Heart left ventricle (tissue), 16 donors: ENCODE measurements at regions not wholly inside any gene's neighbourhood (a gene's known extent, or its start where the extent isn't known, plus 50 kb on each side); places are given as distances from the start of the nearest gene placed in this dataset.

ENCODE experiments used
- ATAC-seq, 4 donors: fragments of 200-7000 bp; cut with Tn5 transposase; one replicate each; pipeline ENCODE4 v1.9.1; 2020 to 2022; ENCODE audit warnings: moderate library complexity in 4 of 4, mild to moderate bottlenecking in 3 of 4, moderate number of reproducible peaks in 1 of 4
- DNase-seq, 5 donors: peaks; one replicate each; pipeline ENCODE4 v3.0.0-alpha.2; 2020
- H3K27ac ChIP-seq, 12 donors: fragments of 200-600 bp; sonication (generic) in 4 of 12; one replicate each; pipeline versions ENCODE4 v1.5.0 to v1.8.0; 2016 to 2022; ENCODE audit warnings: mild to moderate bottlenecking in 2 of 12
- H3K27me3 ChIP-seq, 9 donors: fragments of 200-600 bp; sonication (generic) in 2 of 9; one replicate each; pipeline versions ENCODE4 v1.5.1 to v1.8.0; 2016 to 2022; ENCODE audit warnings: mild to moderate bottlenecking in 3 of 9
- H3K36me3 ChIP-seq, 9 donors: fragments of 200-600 bp; sonication (generic) in 2 of 9; one replicate each; pipeline versions ENCODE4 v1.5.0 to v1.8.0; 2018 to 2022; ENCODE audit warnings: mild to moderate bottlenecking in 2 of 9
- H3K4me1 ChIP-seq, 12 donors: fragments of 200-600 bp; sonication (generic) in 4 of 12; one replicate each; pipeline versions ENCODE4 v1.5.0 to v1.8.0; 2016 to 2022; ENCODE audit warnings: mild to moderate bottlenecking in 3 of 12
- H3K4me3 ChIP-seq, 12 donors: fragments of 200-600 bp; sonication (generic) in 4 of 12; one replicate each; pipeline versions ENCODE4 v1.5.0 to v1.8.0; 2017 to 2022; ENCODE audit warnings: mild to moderate bottlenecking in 9 of 12, moderate library complexity in 4 of 12
- H3K9me3 ChIP-seq, 12 donors: fragments of 200-600 bp; sonication (generic) in 4 of 12; one replicate each; pipeline versions ENCODE4 v1.5.0 to v1.8.0; 2016 to 2022; ENCODE audit warnings: mild to moderate bottlenecking in 1 of 12
- POLR2A ChIP-seq, 2 donors: fragments of 450-650 bp; IDR thresholded peaks; one replicate each; pipeline ENCODE4 v1.6.1; 2017; ENCODE audit warnings: antibody characterized with exemption in 2 of 2, mild to moderate bottlenecking in 2 of 2, moderate library complexity in 2 of 2
- WGBS, 4 donors: extraction: QIAGEN DNeasy Blood & Tissue Kit in 2 of 4; methylation state at CpG; one replicate each; pipeline versions ENCODE4 v1.1.5 to v1.1.7; 2013 to 2018; 5-methylcytosine and 5-hydroxymethylcytosine counted together
- intact Hi-C, 10 donors: fragments of 100-400 bp; cut with DNase I; formaldehyde crosslinking; loops; one replicate each; pipeline versions ENCODE4 v1.11.1 to v1.14.2; 2022
- TF ChIP-seq, protein P1 (sequence below), 12 donors: fragments of 200-600 bp; sonication (generic) in 4 of 12; IDR thresholded peaks; one replicate each; pipeline versions ENCODE4 v1.5.0 to v1.8.0; 2018 to 2022; ENCODE audit warnings: antibody characterized with exemption in 12 of 12, mild to moderate bottlenecking in 5 of 12
- donor health status: ischemic (EF 13 %, LVEDD 7.1; RV severe dilation, severe dysfunction).
- donor health status: healthy with polysubstance abuse.
- donor health status: DM: no; HTN: yes; CAD: no.
- donor health status: DM: no; HTN: no; CAD: no.
- donor health status: ischemic (EF 25% LVEDD 6.9; RV normal size, moderate dysfunction).
- donor health status: ischemic (EF 25% LVEDD 5.7; RV mildly dilated, moderate dysfunction).
- donor health status: healthy.
- donor health status: DM: yes; HTN: yes; CAD: no.
- donor health status: ischemic (EF 35%, LVEDD 5.7; RV mildly dilated, moderate dysfunction).
- donor health status: nonischemic (EF 11% LVEDD 7.7; RV severe dilation, severe dysfunction).
- donor health status: DM: yes; HTN: yes; CAD: no.
- donor health status: PGD.
- donor health status: ischemic (EF 29% LVEDD 5.4; RV normal size, mild dysfunction).
- donor health status: nonischemic (EF 23%, LVEDD 6.1; RV moderate dilation, normal function).

DNA sequence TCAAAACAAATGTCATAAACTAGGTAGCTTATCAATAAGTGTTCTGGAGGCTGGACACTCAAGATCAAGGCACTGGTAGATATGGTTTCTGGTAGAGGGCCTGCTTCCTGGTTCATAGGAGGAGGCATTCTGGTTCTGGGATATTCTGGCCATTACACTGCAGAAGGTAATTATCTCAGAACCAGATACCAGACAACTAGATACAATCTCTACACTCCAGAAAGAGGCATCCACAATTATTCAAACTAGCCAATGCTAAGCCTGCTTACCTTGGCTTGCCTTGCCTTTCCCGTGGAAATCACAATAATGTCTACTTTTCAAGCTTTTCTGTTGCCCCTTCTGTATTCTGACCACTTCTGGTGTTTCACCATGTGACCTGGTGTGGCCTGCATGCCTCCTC is 785.2 kb upstream of the GYPC start:
- peaks cover 0 to 10% (median 0%) of the 10 kb centered on the region in 12 donors for H3K9me3 ChIP-seq
- no peak overlapping the region for H3K4me3 ChIP-seq
- DNase-seq (no peak), ATAC-seq (no peak)
- TF ChIP-seq, protein P1, sequence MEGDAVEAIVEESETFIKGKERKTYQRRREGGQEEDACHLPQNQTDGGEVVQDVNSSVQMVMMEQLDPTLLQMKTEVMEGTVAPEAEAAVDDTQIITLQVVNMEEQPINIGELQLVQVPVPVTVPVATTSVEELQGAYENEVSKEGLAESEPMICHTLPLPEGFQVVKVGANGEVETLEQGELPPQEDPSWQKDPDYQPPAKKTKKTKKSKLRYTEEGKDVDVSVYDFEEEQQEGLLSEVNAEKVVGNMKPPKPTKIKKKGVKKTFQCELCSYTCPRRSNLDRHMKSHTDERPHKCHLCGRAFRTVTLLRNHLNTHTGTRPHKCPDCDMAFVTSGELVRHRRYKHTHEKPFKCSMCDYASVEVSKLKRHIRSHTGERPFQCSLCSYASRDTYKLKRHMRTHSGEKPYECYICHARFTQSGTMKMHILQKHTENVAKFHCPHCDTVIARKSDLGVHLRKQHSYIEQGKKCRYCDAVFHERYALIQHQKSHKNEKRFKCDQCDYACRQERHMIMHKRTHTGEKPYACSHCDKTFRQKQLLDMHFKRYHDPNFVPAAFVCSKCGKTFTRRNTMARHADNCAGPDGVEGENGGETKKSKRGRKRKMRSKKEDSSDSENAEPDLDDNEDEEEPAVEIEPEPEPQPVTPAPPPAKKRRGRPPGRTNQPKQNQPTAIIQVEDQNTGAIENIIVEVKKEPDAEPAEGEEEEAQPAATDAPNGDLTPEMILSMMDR (IDR thresholded peaks at IDR 0.05) = no peak
- no peak for TF ChIP-seq POLR2A (IDR thresholded peaks at IDR 0.05)
- no peaks in the 10 kb centered on the region for H3K36me3 ChIP-seq
- no peak overlapping the region for H3K27ac ChIP-seq
- WGBS, 4 donors = 63 to 76% (median 69%) methylated on average over 1 of the region's 1 CpG
- intact Hi-C loops = no loop called here
- no peaks in the 10 kb centered on the region for H3K4me1 ChIP-seq
- no peaks in the 10 kb centered on the region for H3K27me3 ChIP-seq

DNA sequence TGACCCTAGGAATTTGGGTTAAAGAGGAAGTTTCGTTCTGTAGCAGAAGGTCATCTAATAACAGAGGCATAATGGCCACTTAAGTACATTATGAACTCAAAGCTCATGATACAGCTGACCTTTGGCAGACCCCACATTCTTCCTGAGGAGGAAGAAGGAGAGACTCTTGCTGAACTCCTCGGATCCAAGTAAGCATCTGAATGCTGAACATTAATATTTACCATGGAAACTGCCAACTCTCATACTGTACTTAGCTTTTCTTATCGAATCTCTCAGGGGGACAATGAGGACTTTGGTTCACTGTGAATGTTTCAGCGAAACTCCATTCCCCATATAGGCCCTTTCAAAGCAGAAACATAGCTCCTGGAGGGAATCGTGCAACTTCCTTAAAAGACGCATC is 781.4 kb upstream of the GYPC start:
- no peaks in the 10 kb centered on the region for H3K27me3 ChIP-seq
- no peaks in the 10 kb centered on the region for H3K36me3 ChIP-seq
- no peak for DNase-seq
- TF ChIP-seq POLR2A (IDR thresholded peaks at IDR 0.05) = no peak
- TF ChIP-seq, protein P1 (IDR thresholded peaks at IDR 0.05) = no peak
- H3K27ac ChIP-seq = no peak overlapping the region
- 37 to 50% (median 46%) methylated on average over 6 of the region's 6 CpGs for whole genome bisulfite sequencing, 4 donors
- H3K4me3 ChIP-seq = no peak overlapping the region
- no peak for ATAC-seq
- H3K4me1 ChIP-seq = no peaks in the 10 kb centered on the region
- H3K9me3 ChIP-seq = peaks cover 0 to 13% (median 0%) of the 10 kb centered on the region in 12 donors
- intact Hi-C loops = no loop called here

DNA sequence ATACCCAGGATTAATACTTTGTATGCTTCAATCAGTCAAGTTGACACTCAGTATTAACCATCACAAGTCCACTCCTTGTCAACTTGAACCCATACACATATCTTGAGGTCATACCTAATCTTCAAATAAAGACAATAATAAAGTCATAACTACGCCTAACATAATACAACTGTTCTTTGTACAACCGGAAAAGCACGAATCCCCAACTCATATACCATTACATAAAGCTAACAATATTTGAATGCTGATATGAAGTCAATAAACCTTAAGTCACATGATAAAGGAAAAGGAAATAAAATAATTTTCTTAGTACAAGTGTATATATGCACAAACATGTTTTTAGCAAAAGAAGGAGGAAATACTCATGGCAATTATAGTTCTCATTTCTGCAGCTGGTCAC is 770.6 kb upstream of the GYPC start:
- ATAC-seq (no peak), DNase-seq (no peak)
- no peak overlapping the region for H3K4me3 ChIP-seq
- TF ChIP-seq, protein P1 (IDR thresholded peaks at IDR 0.05) = no peak
- no peak for TF ChIP-seq POLR2A (IDR thresholded peaks at IDR 0.05)
- H3K27ac ChIP-seq = no peak overlapping the region
- H3K27me3 ChIP-seq = no peaks in the 10 kb centered on the region
- no peaks in the 10 kb centered on the region for H3K36me3 ChIP-seq
- no peaks in the 10 kb centered on the region for H3K4me1 ChIP-seq
- 92 to 97% (median 95%) methylated on average over 3 of the region's 3 CpGs for WGBS, 4 donors
- H3K9me3 ChIP-seq = peaks cover 0 to 38% (median 19%) of the 10 kb centered on the region in 12 donors
- intact Hi-C loops = no loop called here

DNA sequence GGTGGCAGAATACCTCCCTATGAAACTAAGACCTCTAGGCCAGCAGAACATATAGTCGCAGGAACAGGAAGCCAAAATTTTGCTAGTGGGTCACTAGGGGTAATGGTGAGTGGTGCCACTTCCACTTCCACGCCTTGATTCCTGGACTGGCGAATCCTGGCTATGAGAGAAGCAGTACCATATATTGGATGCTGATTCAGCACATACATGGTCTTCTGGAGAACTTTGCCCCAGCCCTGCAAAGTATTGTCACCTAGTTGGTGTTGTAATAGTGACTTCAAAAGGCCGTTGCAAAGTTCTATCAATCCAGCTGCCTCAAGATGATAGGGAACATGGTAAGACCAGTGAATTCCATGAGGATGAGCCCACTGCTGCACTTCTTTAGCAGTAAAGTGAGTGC is 769.8 kb upstream of the GYPC start:
- intact Hi-C loops = no loop called here
- no peak for ATAC-seq
- Histone ChIP-seq H3K36me3 (no peaks in the 10 kb centered on the region), H3K27me3 (no peaks in the 10 kb centered on the region), H3K4me3 (no peak overlapping the region), H3K9me3 (peaks cover 0 to 38% (median 22%) of the 10 kb centered on the region in 12 donors), H3K4me1 (no peaks in the 10 kb centered on the region), H3K27ac (no peak overlapping the region)
- no peak for TF ChIP-seq POLR2A (IDR thresholded peaks at IDR 0.05)
- TF ChIP-seq, protein P1 (IDR thresholded peaks at IDR 0.05) = no peak
- 84 to 92% (median 87%) methylated on average over 2 to 4 of the region's 4 CpGs for WGBS, 4 donors
- no peak for DNase-seq
